A673 (cell line): ENCODE measurements at regions not wholly inside any gene's neighbourhood (a gene's known extent, or its start where the extent isn't known, plus 50 kb on each side); places are given as distances from the start of the nearest gene placed in this dataset.

Source experiments
- BruUV-seq: library from RNA; stranded (reverse); fragments of 400-500 nt; replicated peaks from 2 replicates; lab custom pipeline; 2021; lab: Mats Ljungman, UMichigan
- CTCF ChIA-PET: fragments of 300-600 bp; sonication (Branson Sonifier 250); formaldehyde crosslinking; loops from one replicate; lab custom pipeline; 2022; ENCODE audit warnings: antibody characterized with exemption; lab: Charles Lee
- POLR2A ChIA-PET: fragments of 300-600 bp; sonication (Branson Sonifier 250); formaldehyde crosslinking; loops from one replicate; lab custom pipeline; 2022; ENCODE audit warnings: antibody characterized with exemption; ENCODE audit not compliant: low non-redundant PET; lab: Charles Lee
- DNase-seq: peaks from one replicate; pipeline ENCODE4 v3.0.0-alpha.2; 2015; ENCODE audit warnings: low spot score
- H3K27ac ChIP-seq: fragments of 200-600 bp; sonication (generic); 2 replicates; pipeline ENCODE4 v1.5.1; 2016; ENCODE audit warnings: mixed run types, low read depth, mild to moderate bottlenecking, mixed read lengths, antibody characterized with exemption, low read length; ENCODE audit not compliant: poor library complexity, severe bottlenecking
- H3K27me3 ChIP-seq: fragments of 200-600 bp; sonication (generic); replicated peaks from 2 replicates; pipeline ENCODE4 v1.6.1; 2017; ENCODE audit warnings: mixed run types, low read depth, mild to moderate bottlenecking, mixed read lengths, antibody characterized with exemption, low read length; ENCODE audit not compliant: insufficient read depth, poor library complexity
- H3K36me3 ChIP-seq: fragments of 200-600 bp; sonication (generic); 2 replicates; pipeline ENCODE4 v1.6.1; 2016; ENCODE audit warnings: mixed run types, mild to moderate bottlenecking, mixed read lengths, antibody characterized with exemption, low read length; ENCODE audit not compliant: insufficient read depth, poor library complexity, severe bottlenecking
- H3K4me1 ChIP-seq: fragments of 200-600 bp; sonication (generic); 2 replicates; pipeline ENCODE4 v1.6.1; 2017; ENCODE audit warnings: mixed run types, mild to moderate bottlenecking, mixed read lengths, antibody characterized with exemption, low read length; ENCODE audit not compliant: insufficient read depth, poor library complexity, severe bottlenecking
- H3K4me3 ChIP-seq: fragments of 200-600 bp; sonication (generic); 2 replicates; pipeline ENCODE4 v1.5.1; 2016; ENCODE audit warnings: low read depth, mixed run types, mild to moderate bottlenecking, mixed read lengths, low read length; ENCODE audit not compliant: poor library complexity, severe bottlenecking
- H3K9me3 ChIP-seq: fragments of 200-600 bp; sonication (generic); 2 replicates; pipeline ENCODE4 v1.6.1; 2016; ENCODE audit warnings: mixed run types, low read depth, mild to moderate bottlenecking, mixed read lengths, antibody characterized with exemption, low read length; ENCODE audit not compliant: poor library complexity, severe bottlenecking
- CTCF ChIP-seq: fragments of 300-800, 200-600 bp; sonication (generic); conservative IDR thresholded peaks from 2 replicates; pipeline ENCODE4 v1.5.1; 2017; ENCODE audit warnings: low read depth, mild to moderate bottlenecking, antibody characterized with exemption, low read length, moderate library complexity, mixed read lengths
- EZH2 ChIP-seq: fragments of 200-600 bp; sonication (generic); IDR thresholded peaks from 2 replicates; pipeline ENCODE4 v1.6.1; 2017; ENCODE audit warnings: borderline replicate concordance, low read depth, mild to moderate bottlenecking, mixed read lengths, antibody characterized with exemption, low read length; ENCODE audit not compliant: poor library complexity, severe bottlenecking
- intact Hi-C: fragments of 100-400 bp; cut with micrococcal nuclease; formaldehyde crosslinking; loops from one replicate; pipeline ENCODE4 v1.10.0; 2022; ENCODE audit not compliant: unreplicated experiment

GRCh38 chr4:134610956-134611355 lies 409.4 kb upstream of the PABPC4L start:
- Histone ChIP-seq H3K27ac (no peak overlapping the region), H3K36me3 (no peaks in the 10 kb centered on the region), H3K4me3 (no peak overlapping the region), H3K4me1 (no peaks in the 10 kb centered on the region), H3K27me3 (no peaks in the 10 kb centered on the region), H3K9me3 (no peaks in the 10 kb centered on the region)
- intact Hi-C loops, result no loop called here
- POLR2A ChIA-PET, result no interaction called here
- BruUV-seq, result no TSS peak
- CTCF ChIA-PET, result no interaction called here
- no peak for DNase-seq
- TF ChIP-seq EZH2 (no peak), CTCF (no peak)

GRCh38 chr4:134610172-134610571 lies 408.6 kb upstream of the PABPC4L start:
- CTCF ChIA-PET, result no interaction called here
- Histone ChIP-seq H3K9me3 (no peaks in the 10 kb centered on the region), H3K27ac (no peak overlapping the region), H3K4me3 (no peak overlapping the region), H3K36me3 (no peaks in the 10 kb centered on the region), H3K27me3 (no peaks in the 10 kb centered on the region), H3K4me1 (no peaks in the 10 kb centered on the region)
- no TSS peak for BruUV-seq
- DNase-seq, result no peak
- intact Hi-C loops, result no loop called here
- POLR2A ChIA-PET, result no interaction called here
- TF ChIP-seq EZH2, result no peak

GRCh38 chr4:134601706-134602105 lies 400.1 kb upstream of the PABPC4L start:
- ChIA-PET CTCF (no interaction called here), POLR2A (no interaction called here)
- intact Hi-C loops, result no loop called here
- Histone ChIP-seq H3K36me3 (no peaks in the 10 kb centered on the region), H3K9me3 (no peaks in the 10 kb centered on the region), H3K4me1 (no peaks in the 10 kb centered on the region), H3K27me3 (no peaks in the 10 kb centered on the region), H3K4me3 (no peak overlapping the region), H3K27ac (no peak overlapping the region)
- DNase-seq, result no peak
- BruUV-seq, result no TSS peak
- TF ChIP-seq CTCF (no peak), EZH2 (no peak)

- H3K9me3 ChIP-seq, result no peaks in the 10 kb centered on the region
- CTCF ChIA-PET, result no interaction called here
- no TSS peak for BruUV-seq
- no peaks in the 10 kb centered on the region for H3K36me3 ChIP-seq
- POLR2A ChIA-PET, result no interaction called here
- H3K4me3 ChIP-seq, result no peak overlapping the region
- no peaks in the 10 kb centered on the region for H3K27me3 ChIP-seq
- no peak for DNase-seq
- H3K27ac ChIP-seq, result no peak overlapping the region
- TF ChIP-seq CTCF (no peak), EZH2 (no peak)
- no peaks in the 10 kb centered on the region for H3K4me1 ChIP-seq
- intact Hi-C loops, result no loop called here
These were observed 389.7 kb upstream of the PABPC4L start for GRCh38 chr4:134591326-134591725.
